Neuron (in vitro differentiated cells): ENCODE measurements at regions not wholly inside any gene's neighbourhood (a gene's known extent, or its start where the extent isn't known, plus 50 kb on each side); places are given as distances from the start of the nearest gene placed in this dataset.

Source experiments
- H2AFZ ChIP-seq: one replicate; pipeline ENCODE4 v1.6.1; 2013; ENCODE audit warnings: low read depth, mild to moderate bottlenecking, inconsistent platforms, low read length, moderate library complexity
- H3K27me3 ChIP-seq: one replicate; pipeline ENCODE4 v1.6.1; 2013; ENCODE audit warnings: low read length; ENCODE audit not compliant: insufficient read depth
- H3K36me3 ChIP-seq: one replicate; pipeline ENCODE4 v1.6.1; 2013; ENCODE audit warnings: low read length; ENCODE audit not compliant: insufficient read depth
- H3K4me1 ChIP-seq: one replicate; pipeline ENCODE4 v1.6.1; 2013; ENCODE audit warnings: low read length; ENCODE audit not compliant: insufficient read depth
- H3K4me3 ChIP-seq: 2 replicates; pipeline ENCODE4 v1.5.1; 2013; ENCODE audit warnings: mild to moderate bottlenecking, low read length, moderate library complexity
- H3K9me3 ChIP-seq: one replicate; pipeline ENCODE4 v1.6.1; 2013; ENCODE audit warnings: low read length

DNA sequence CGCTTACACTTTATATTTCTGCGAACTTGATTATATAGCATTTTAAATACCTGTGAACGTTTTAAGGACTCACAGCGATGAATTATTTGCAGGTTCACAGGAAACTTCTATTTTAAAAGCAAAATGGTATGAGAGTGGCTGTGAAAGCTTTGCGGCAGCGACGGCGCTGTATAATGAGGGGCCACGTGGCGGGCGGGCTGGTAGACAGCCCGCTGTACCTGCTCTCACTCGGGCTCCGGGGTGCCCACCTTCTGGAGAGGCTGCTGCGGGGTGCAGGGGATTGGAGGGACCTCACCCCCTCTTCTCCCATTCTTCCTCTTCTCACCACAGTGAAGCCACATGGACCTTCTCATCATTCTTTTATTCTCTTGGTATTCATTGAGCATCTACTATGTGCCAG is 164.2 kb upstream of the MYL2 start:
- H2AFZ ChIP-seq = no peak overlapping the region
- H3K4me3 ChIP-seq = no peak overlapping the region
- no peaks in the 10 kb centered on the region for H3K9me3 ChIP-seq
- no peaks in the 10 kb centered on the region for H3K36me3 ChIP-seq
- no peaks in the 10 kb centered on the region for H3K4me1 ChIP-seq
- H3K27me3 ChIP-seq = no peaks in the 10 kb centered on the region

- H3K36me3 ChIP-seq = no peaks in the 10 kb centered on the region
- H3K4me1 ChIP-seq = no peaks in the 10 kb centered on the region
- no peaks in the 10 kb centered on the region for H3K27me3 ChIP-seq
- H3K4me3 ChIP-seq = no peak overlapping the region
- H3K9me3 ChIP-seq = no peaks in the 10 kb centered on the region
- H2AFZ ChIP-seq = no peak overlapping the region
Measured at GRCh38 chr12:111084158-111084557, 163.8 kb upstream of the MYL2 start.

DNA sequence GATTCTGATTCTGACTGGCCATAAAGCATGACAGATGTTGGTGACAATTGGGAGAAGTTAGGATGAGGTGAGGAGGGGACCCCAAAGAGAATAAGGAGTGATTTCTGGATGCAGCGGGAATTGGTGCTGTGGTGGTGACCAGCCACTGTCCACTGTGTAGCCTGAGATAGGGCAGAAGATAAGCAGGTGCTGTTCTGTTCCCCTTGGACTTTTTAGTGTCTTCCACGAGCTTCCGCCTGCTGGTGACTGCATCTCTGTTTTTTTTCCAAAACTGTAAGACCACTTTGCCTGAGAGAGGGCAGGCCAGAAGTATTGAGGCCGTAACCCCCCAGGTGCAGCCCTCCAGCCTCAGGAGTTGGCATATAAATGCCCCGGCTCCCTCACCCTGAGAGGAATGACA is 161.2 kb upstream of the MYL2 start:
- Histone ChIP-seq H3K36me3 (no peaks in the 10 kb centered on the region), H3K27me3 (no peaks in the 10 kb centered on the region), H3K9me3 (no peaks in the 10 kb centered on the region), H2AFZ (no peak overlapping the region), H3K4me1 (no peaks in the 10 kb centered on the region), H3K4me3 (no peak overlapping the region)

GRCh38 chr12:111078731-111079130 is 158.4 kb upstream of the MYL2 start:
- Histone ChIP-seq H3K9me3 (no peaks in the 10 kb centered on the region), H3K4me3 (no peak overlapping the region), H3K27me3 (no peaks in the 10 kb centered on the region), H3K4me1 (no peaks in the 10 kb centered on the region), H3K36me3 (no peaks in the 10 kb centered on the region), H2AFZ (no peak overlapping the region)

GRCh38 chr12:111076611-111077451 is 156.5 kb upstream of the MYL2 start:
- Histone ChIP-seq H3K9me3 (no peaks in the 10 kb centered on the region), H2AFZ (no peak overlapping the region), H3K27me3 (no peaks in the 10 kb centered on the region), H3K4me1 (no peaks in the 10 kb centered on the region), H3K36me3 (no peaks in the 10 kb centered on the region), H3K4me3 (no peak overlapping the region)

DNA sequence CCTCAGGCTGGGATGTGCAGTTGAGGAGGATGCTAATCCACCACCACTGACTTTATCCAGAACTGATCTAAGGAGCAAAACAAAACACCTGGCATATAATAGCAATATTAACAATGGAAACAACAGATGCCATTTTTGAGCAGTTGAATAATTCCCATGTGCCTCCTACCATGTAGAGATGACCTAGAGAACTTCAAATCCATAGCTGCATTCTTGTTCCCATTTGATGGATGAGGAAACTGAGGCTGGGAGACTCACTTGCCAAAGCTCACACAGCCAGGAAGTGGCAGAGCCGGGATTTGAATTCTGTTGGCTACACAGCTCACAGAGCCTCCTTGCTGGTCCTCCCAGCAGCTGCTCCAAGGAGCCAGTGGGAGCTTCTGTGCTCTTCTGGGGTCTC is 155.8 kb upstream of the MYL2 start:
- Histone ChIP-seq H3K36me3 (no peaks in the 10 kb centered on the region), H2AFZ (no peak overlapping the region), H3K4me3 (no peak overlapping the region), H3K9me3 (no peaks in the 10 kb centered on the region), H3K4me1 (no peaks in the 10 kb centered on the region), H3K27me3 (no peaks in the 10 kb centered on the region)

DNA sequence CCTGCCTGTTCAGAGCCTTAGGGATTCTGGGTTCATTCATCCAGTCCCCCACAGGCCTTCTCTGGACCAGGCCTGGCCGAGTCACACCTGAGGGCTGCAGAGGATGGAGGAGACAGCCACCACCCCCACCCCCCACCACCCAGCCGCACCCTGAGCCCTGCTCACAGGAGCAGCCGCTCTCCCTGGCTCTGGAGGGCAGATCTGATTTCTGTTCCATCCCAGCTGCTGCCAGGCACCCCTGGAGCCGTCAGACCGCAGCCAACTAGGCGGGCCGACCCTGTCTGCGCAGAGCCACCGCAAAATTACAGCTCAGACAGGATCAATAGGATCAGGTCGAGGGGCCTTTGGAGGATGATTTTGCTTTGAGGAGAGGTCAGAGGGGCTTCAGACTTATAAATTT is 154.6 kb upstream of the MYL2 start:
- Histone ChIP-seq H3K9me3 (no peaks in the 10 kb centered on the region), H3K27me3 (no peaks in the 10 kb centered on the region), H3K4me1 (no peaks in the 10 kb centered on the region), H2AFZ (no peak overlapping the region), H3K4me3 (no peak overlapping the region), H3K36me3 (no peaks in the 10 kb centered on the region)

DNA sequence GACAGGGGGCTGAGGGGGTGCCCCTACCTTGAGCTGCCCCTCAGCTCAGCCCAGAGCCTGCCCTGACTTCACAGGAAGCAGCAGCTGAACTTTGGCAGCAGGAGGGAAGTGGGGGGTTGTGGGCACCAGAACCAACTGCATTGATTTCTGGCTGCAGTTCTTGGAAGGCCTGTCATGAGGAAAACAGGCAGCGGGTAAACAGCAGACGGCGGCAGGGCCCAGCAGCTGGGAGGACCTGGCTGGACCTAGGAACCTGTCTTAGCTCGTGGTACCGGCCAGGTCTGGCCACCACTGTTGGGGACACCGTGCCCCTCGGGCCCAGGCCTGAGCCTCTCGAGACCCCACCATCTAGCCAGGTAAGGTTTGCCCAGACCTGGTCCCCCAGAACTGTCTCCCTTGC is 154.2 kb upstream of the MYL2 start:
- H3K36me3 ChIP-seq = no peaks in the 10 kb centered on the region
- no peaks in the 10 kb centered on the region for H3K4me1 ChIP-seq
- no peak overlapping the region for H2AFZ ChIP-seq
- no peak overlapping the region for H3K4me3 ChIP-seq
- H3K27me3 ChIP-seq = no peaks in the 10 kb centered on the region
- H3K9me3 ChIP-seq = no peaks in the 10 kb centered on the region

DNA sequence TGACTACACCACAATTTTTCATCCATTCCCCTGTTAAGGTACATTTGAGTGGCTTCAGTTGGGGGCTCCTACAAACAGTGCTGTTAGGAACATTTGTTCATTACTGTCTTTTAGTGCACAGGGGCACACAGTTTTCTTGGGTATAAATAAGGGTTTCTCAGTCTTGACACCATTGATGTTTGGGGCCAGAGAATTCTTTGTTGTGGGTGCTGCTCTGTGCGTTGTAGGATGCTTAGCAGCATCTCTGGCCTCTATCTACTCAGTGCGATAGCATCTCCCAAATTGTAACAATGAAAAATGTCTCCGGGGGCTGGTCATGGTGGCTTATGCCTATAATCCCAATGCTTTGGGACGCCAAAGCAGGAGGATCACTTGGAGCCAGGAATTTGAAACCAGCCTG is 153.0 kb upstream of the MYL2 start:
- no peaks in the 10 kb centered on the region for H3K36me3 ChIP-seq
- no peak overlapping the region for H2AFZ ChIP-seq
- H3K9me3 ChIP-seq = no peaks in the 10 kb centered on the region
- peaks cover 4% of the 10 kb centered on the region for H3K4me1 ChIP-seq
- no peak overlapping the region for H3K4me3 ChIP-seq
- no peaks in the 10 kb centered on the region for H3K27me3 ChIP-seq

DNA sequence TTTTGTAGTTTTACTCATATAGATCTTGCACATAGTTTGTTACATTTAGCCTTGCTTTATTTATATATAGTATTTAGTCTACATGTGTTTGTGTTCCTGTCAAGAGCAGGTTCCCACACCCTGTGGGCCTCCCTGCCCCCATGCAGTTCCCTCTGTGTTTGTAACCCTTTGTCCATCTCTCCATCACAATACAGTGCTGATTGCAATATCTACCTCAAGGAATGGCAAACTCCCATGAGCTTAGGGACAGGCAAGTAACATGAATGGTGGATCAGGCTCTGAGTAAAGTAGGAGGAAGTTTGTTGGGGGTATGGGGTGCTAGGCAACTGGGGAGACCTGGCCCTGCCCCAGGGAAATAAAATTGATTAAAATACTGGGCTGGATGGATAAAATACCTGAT is 151.9 kb upstream of the MYL2 start:
- H3K36me3 ChIP-seq = no peaks in the 10 kb centered on the region
- no peaks in the 10 kb centered on the region for H3K27me3 ChIP-seq
- H2AFZ ChIP-seq = no peak overlapping the region
- peaks cover 14% of the 10 kb centered on the region for H3K4me1 ChIP-seq
- H3K4me3 ChIP-seq = no peak overlapping the region
- no peaks in the 10 kb centered on the region for H3K9me3 ChIP-seq

DNA sequence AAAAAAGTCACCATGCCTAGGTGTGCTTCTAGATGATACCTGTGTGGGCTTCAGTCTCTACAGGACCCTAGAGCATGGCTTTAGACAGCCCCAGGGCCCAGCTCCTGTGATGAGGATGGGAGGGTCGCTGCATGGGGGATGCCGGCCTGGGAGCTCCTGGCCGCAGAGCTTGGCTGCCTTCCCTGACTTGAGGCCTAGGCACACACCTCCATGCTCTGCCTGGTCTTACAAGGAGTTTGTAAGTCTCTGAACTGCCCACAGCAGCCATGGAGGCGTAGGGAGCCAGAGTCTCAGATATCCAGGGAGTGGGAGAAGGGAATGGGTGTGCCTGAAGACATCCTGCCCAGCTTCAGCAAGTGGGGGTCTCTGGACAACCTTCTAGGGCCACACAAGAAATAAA is 149.5 kb upstream of the MYL2 start:
- no peaks in the 10 kb centered on the region for H3K36me3 ChIP-seq
- no peaks in the 10 kb centered on the region for H3K27me3 ChIP-seq
- peaks cover 14% of the 10 kb centered on the region for H3K4me1 ChIP-seq
- no peak overlapping the region for H2AFZ ChIP-seq
- no peaks in the 10 kb centered on the region for H3K9me3 ChIP-seq
- no peak overlapping the region for H3K4me3 ChIP-seq

DNA sequence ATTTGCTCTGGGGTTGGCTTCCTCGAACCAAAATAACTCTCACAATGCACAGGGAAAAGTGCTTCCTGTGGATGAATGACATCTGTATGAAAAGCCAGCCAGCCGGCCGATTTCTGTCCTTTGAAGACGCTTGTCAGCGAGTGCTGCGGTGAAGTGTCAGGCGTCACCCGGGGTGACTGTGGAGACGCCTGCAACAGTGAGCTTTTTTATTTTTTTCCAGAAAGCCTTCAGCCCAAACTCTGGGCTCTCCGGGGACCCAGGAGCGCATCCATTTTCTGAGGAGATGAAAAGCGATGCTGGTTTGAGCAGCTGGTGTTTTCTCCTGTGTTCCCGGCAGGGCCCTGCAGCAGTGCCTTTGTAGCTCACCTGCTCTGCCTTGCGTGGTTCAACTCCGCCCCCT is 147.9 kb upstream of the MYL2 start:
- H3K4me1 ChIP-seq = peaks cover 14% of the 10 kb centered on the region
- no peak overlapping the region for H3K4me3 ChIP-seq
- no peaks in the 10 kb centered on the region for H3K36me3 ChIP-seq
- H3K9me3 ChIP-seq = no peaks in the 10 kb centered on the region
- no peak overlapping the region for H2AFZ ChIP-seq
- H3K27me3 ChIP-seq = no peaks in the 10 kb centered on the region

DNA sequence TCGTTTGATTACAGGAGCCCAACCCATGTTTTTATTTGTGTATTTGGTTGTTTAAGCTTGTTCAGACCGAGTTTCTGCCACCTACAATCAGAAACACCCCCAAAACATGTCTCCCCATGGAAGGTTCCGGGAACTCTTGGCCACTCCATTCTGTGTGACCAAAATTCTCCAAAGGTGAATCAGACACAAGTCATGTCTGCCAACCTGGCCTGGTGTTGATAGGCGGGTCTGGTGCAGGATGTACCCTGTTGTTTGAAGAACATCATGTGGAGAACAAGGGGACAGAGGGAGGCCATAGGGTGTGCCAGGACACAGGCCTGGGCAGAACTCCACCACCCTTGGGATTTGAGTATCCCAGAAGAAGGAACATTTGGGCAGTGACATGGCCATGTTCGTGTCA is 147.1 kb upstream of the MYL2 start:
- no peak overlapping the region for H2AFZ ChIP-seq
- no peaks in the 10 kb centered on the region for H3K36me3 ChIP-seq
- H3K4me1 ChIP-seq = peaks cover 14% of the 10 kb centered on the region
- no peaks in the 10 kb centered on the region for H3K27me3 ChIP-seq
- H3K4me3 ChIP-seq = no peak overlapping the region
- no peaks in the 10 kb centered on the region for H3K9me3 ChIP-seq
